ENCODE measurements at regions not wholly inside any gene's neighbourhood (a gene's known extent, or its start where the extent isn't known, plus 50 kb on each side); places are given as distances from the start of the nearest gene placed in this dataset.

DNA sequence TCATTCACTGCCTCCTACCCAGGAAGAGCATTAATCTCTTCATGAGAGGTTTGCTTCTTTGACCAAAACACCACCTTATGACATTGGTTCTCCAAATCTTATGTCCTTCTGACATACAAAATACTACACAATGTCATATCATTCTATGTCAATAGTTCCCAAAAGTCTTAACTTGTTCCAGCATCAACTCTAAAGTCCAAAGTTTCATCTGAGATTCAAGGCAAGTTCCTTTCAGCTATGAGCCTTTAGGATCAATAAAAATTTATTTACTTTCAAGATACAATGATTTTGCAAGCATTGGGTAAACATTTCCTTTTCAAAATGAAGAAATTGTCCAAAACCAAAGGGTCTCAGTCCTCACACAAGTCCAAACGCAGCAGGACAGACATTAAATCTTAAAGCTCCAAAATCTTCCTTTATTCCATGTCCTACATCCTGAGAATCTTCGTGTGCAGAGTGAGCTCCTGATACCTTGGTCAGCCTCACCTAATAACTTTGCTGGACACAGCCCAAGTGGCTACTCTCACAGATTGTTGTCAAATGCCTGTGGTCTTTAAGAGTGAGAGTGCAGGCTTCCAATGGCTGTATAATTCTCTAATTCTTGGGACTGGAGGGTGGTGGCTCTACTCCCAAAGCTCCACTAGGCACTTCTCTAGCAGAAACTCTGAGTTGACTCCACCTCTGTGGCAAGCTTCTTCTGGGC lies 1668.2 kb downstream of the HACE1 start:
- no peak overlapping the region for H2AFZ ChIP-seq (ENCODE audit: low read length)
- H3K27ac ChIP-seq (ENCODE audit: extremely low read length, insufficient read depth, low read length) = no peak overlapping the region
- H3K9me3 ChIP-seq (ENCODE audit: low read length) = no peaks in the 10 kb centered on the region
- H3K4me1 ChIP-seq (ENCODE audit: insufficient read depth, low read length) = 0 out of 2 replicates have a peak, but pooled peaks cover 6% of the 10 kb centered on the region
- H3K4me2 ChIP-seq (ENCODE audit: low read depth, low read length) = no peak overlapping the region
- H3K36me3 ChIP-seq (replicated peaks in 1 of 2; ENCODE audit: control insufficient read depth in 1 of 2, insufficient read depth in 2 of 2, low read length in 2 of 2) = no peaks in the 10 kb centered on the region
- H3K79me2 ChIP-seq (ENCODE audit: insufficient read depth, low read length) = no peaks in the 10 kb centered on the region
- DNase-seq (ENCODE audit: low spot score) (no peak), FAIRE-seq (no peak), ATAC-seq (peak; percentile 52)
- no peaks in the 10 kb centered on the region; a peak in 1 of 5 replicates for H3K27me3 ChIP-seq (ENCODE audit: control insufficient read depth in 1 of 2, insufficient read depth in 2 of 2, low read length in 2 of 2)
- in situ Hi-C loops (cut with HindIII; ENCODE audit: extremely low pct_ligation_motif_present, low pct_unique_long_range_greater_than_20kb) (no loop called here), intact Hi-C loops (cut with micrococcal nuclease; ENCODE audit: unreplicated experiment) (no loop called here)
- POLR2A ChIA-PET = no interaction called here
- WGBS (ENCODE audit: low lambda C conversion rate) = 0% methylated on average over 2 of the region's 2 CpGs
- CTCF ChIA-PET (ENCODE audit: low intra/inter-chr PET ratio, low total read pairs) = no interaction called here
- TF ChIP-seq, protein P1, sequence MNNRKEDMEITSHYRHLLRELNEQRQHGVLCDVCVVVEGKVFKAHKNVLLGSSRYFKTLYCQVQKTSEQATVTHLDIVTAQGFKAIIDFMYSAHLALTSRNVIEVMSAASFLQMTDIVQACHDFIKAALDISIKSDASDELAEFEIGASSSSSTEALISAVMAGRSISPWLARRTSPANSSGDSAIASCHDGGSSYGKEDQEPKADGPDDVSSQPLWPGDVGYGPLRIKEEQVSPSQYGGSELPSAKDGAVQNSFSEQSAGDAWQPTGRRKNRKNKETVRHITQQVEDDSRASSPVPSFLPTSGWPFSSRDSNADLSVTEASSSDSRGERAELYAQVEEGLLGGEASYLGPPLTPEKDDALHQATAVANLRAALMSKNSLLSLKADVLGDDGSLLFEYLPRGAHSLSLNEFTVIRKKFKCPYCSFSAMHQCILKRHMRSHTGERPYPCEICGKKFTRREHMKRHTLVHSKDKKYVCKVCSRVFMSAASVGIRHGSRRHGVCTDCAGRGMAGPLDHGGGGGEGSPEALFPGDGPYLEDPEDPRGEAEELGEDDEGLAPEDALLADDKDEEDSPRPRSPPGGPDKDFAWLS (CRISPR knock-in tag; IDR thresholded peaks at IDR 0.05; ENCODE audit: borderline replicate concordance) = no peak
- TF ChIP-seq CBX1 (IDR thresholded peaks at IDR 0.05; ENCODE audit: low read depth) (no peak), GATAD2A (CRISPR knock-in tag; IDR thresholded peaks at IDR 0.05) (peak; percentile 21; the same call in 1 of the 2 replicates)
- no peaks in the 10 kb centered on the region for H4K20me1 ChIP-seq (ENCODE audit: insufficient read depth, low read length)
- no peak overlapping the region for H3K9ac ChIP-seq (ENCODE audit: insufficient read depth, low read depth, low read length)
- no peak overlapping the region for H3K4me3 ChIP-seq (replicated peaks in 1 of 3; ENCODE audit: insufficient read depth in 1 of 3, low read depth in 2 of 3, low read length in 3 of 3)
- no TSS peak for BruUV-seq (replicated peaks)

DNA sequence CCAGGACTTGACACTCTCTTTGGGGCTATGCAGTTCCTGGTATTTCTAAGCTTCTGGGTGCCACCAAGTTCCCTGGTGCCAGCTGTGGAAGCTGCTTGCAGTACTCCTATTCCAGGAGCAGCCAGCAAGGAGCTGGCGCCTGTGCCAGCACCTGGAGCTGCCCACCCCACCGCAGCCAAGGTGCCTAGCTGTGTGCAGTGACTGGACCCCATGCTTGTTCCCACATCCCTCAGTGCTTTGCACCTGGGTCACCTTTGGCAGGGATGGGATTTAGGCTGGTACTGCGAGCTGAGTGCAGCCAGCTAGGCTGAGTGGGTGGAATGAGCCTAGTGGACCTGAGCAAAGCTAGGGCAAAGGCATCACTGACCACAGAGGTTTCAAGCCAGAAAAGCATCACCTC lies 1674.9 kb downstream of the HACE1 start:
- no peak for ATAC-seq
- intact Hi-C loops (cut with micrococcal nuclease; ENCODE audit: unreplicated experiment) = no loop called here
- POLR2A ChIA-PET = no interaction called here
- TF ChIP-seq NFRKB (IDR thresholded peaks at IDR 0.05) = no peak
- TF ChIP-seq ZFP41 (CRISPR knock-in tag; IDR thresholded peaks at IDR 0.05; ENCODE audit: borderline replicate concordance) = no peak
- TF ChIP-seq, protein P2, sequence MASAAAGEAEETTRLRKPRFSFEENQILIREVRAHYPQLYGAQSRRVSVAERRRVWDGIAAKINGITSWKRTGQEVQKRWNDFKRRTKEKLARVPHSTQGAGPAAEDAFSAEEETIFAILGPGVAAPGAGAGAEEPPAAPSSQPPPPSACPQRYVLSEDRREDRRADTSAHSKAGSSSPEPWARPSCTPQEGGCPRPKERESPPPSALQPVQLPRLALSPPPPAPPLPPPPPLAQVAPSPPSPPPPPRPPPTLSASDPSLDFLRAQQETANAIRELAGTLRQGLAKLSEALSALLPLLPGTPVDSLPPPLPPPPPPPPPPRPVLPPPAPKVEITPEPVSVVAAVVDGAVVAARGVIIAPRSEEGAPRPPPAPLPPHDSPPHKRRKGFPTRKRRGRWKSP (CRISPR knock-in tag; IDR thresholded peaks at IDR 0.05) = no peak
- no peak for TF ChIP-seq IKZF1 (IDR thresholded peaks at IDR 0.05)
- TF ChIP-seq, protein P1 (CRISPR knock-in tag; IDR thresholded peaks at IDR 0.05; ENCODE audit: borderline replicate concordance) = no peak
- TF ChIP-seq SAP130 (CRISPR knock-in tag; IDR thresholded peaks at IDR 0.05; ENCODE audit: low read depth) = no peak
- no peak for TF ChIP-seq ZBTB1 (CRISPR knock-in tag; IDR thresholded peaks at IDR 0.05; ENCODE audit: borderline replicate concordance)
- TF ChIP-seq, protein P3, sequence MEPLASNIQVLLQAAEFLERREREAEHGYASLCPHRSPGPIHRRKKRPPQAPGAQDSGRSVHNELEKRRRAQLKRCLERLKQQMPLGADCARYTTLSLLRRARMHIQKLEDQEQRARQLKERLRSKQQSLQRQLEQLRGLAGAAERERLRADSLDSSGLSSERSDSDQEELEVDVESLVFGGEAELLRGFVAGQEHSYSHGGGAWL (CRISPR knock-in tag; IDR thresholded peaks at IDR 0.05) = no peak
- no peak for TF ChIP-seq ZNF367 (CRISPR knock-in tag; IDR thresholded peaks at IDR 0.05; ENCODE audit: borderline replicate concordance)
- no peak for TF ChIP-seq XRCC5 (optimal IDR thresholded peaks at IDR 0.05; ENCODE audit: low read length)
- no peak for TF ChIP-seq GATAD2A (CRISPR knock-in tag; IDR thresholded peaks at IDR 0.05)
- no peak for TF ChIP-seq ZNF232 (CRISPR knock-in tag; IDR thresholded peaks at IDR 0.05; ENCODE audit: borderline replicate concordance)
- no peak for TF ChIP-seq SALL2 (CRISPR knock-in tag; IDR thresholded peaks at IDR 0.05)

More for the DNA sequence above, 1674.9 kb downstream of the HACE1 start:
- in situ Hi-C loops (cut with HindIII; ENCODE audit: extremely low pct_ligation_motif_present, low pct_unique_long_range_greater_than_20kb) = no loop called here
- Histone ChIP-seq H3K4me2 (ENCODE audit: low read depth, low read length) (no peak overlapping the region), H3K4me3 (replicated peaks in 1 of 3; ENCODE audit: insufficient read depth in 1 of 3, low read depth in 2 of 3, low read length in 3 of 3) (no peak overlapping the region), H3K79me2 (ENCODE audit: insufficient read depth, low read length) (no peaks in the 10 kb centered on the region), H3K9me3 (ENCODE audit: low read length) (no peaks in the 10 kb centered on the region), H3K9ac (ENCODE audit: insufficient read depth, low read depth, low read length) (no peak overlapping the region), H3K36me3 (replicated peaks in 1 of 2; ENCODE audit: control insufficient read depth in 1 of 2, insufficient read depth in 2 of 2, low read length in 2 of 2) (no peaks in the 10 kb centered on the region), H3K27ac (ENCODE audit: extremely low read length, insufficient read depth, low read length) (no peak overlapping the region), H4K20me1 (ENCODE audit: insufficient read depth, low read length) (no peaks in the 10 kb centered on the region), H2AFZ (ENCODE audit: low read length) (no peak overlapping the region), H3K4me1 (ENCODE audit: insufficient read depth, low read length) (no peaks in the 10 kb centered on the region), H3K27me3 (ENCODE audit: control insufficient read depth in 1 of 2, insufficient read depth in 2 of 2, low read length in 2 of 2) (no peaks in the 10 kb centered on the region)
- DNase-seq (ENCODE audit: low spot score) = no peak
- CTCF ChIA-PET (ENCODE audit: low intra/inter-chr PET ratio, low total read pairs) = no interaction called here
- WGBS (ENCODE audit: low lambda C conversion rate) = 11% methylated on average over 1 of the region's 3 CpGs
- no TSS peak for BruUV-seq (replicated peaks)
- no peak for FAIRE-seq

Measured in HepG2 (cell line).